ENCODE measurements at regions not wholly inside any gene's neighbourhood (a gene's known extent, or its start where the extent isn't known, plus 50 kb on each side); places are given as distances from the start of the nearest gene placed in this dataset.
"Not testable (repeated sequence)": the region's sequence is repeated elsewhere in the genome, so short reads cannot be mapped to it uniquely, and the experiment has no call there.

GRCh38 chr5:92179651-92180050, 796.5 kb upstream of the ARRDC3 start:
- no peak for DNase-seq
- TF ChIP-seq GATA1 (IDR thresholded peaks at IDR 0.05; ENCODE audit: low read depth, low read length), result no peak
- no peak for TF ChIP-seq POLR2A (IDR thresholded peaks at IDR 0.05; ENCODE audit: low read length)

GRCh38 chr5:92177926-92178487, 794.9 kb upstream of the ARRDC3 start:
- no peak for DNase-seq
- no peak for TF ChIP-seq POLR2A (IDR thresholded peaks at IDR 0.05; ENCODE audit: low read length)
- TF ChIP-seq GATA1 (IDR thresholded peaks at IDR 0.05; ENCODE audit: low read depth, low read length), result no peak

GRCh38 chr5:92163906-92164305, 780.8 kb upstream of the ARRDC3 start:
- no peak for DNase-seq
- TF ChIP-seq POLR2A (IDR thresholded peaks at IDR 0.05; ENCODE audit: low read length) (no peak), GATA1 (IDR thresholded peaks at IDR 0.05; ENCODE audit: low read depth, low read length) (no peak)

- TF ChIP-seq GATA1 (IDR thresholded peaks at IDR 0.05; ENCODE audit: low read depth, low read length) (no peak), POLR2A (IDR thresholded peaks at IDR 0.05; ENCODE audit: low read length) (no peak)
- DNase-seq, result no peak
These were observed 764.7 kb upstream of the ARRDC3 start for GRCh38 chr5:92147798-92148197.

- no peak for TF ChIP-seq GATA1 (IDR thresholded peaks at IDR 0.05; ENCODE audit: low read depth, low read length)
- TF ChIP-seq POLR2A (IDR thresholded peaks at IDR 0.05; ENCODE audit: low read length), result no peak
- no peak for DNase-seq
These were observed 764.1 kb upstream of the ARRDC3 start for GRCh38 chr5:92147266-92147665.

GRCh38 chr5:92145852-92146251, 762.7 kb upstream of the ARRDC3 start:
- TF ChIP-seq POLR2A (IDR thresholded peaks at IDR 0.05; ENCODE audit: low read length) (no peak), GATA1 (IDR thresholded peaks at IDR 0.05; ENCODE audit: low read depth, low read length) (no peak)
- no peak for DNase-seq

GRCh38 chr5:92144824-92145223, 761.7 kb upstream of the ARRDC3 start:
- TF ChIP-seq GATA1 (IDR thresholded peaks at IDR 0.05; ENCODE audit: low read depth, low read length) (no peak), POLR2A (IDR thresholded peaks at IDR 0.05; ENCODE audit: low read length) (no peak)

GRCh38 chr5:92132294-92132908, 749.3 kb upstream of the ARRDC3 start:
- not testable (repeated sequence) for DNase-seq

More at GRCh38 chr5:92144824-92145223, 761.7 kb upstream of the ARRDC3 start:
- no peak for DNase-seq

GRCh38 chr5:92126182-92126581, 743.1 kb upstream of the ARRDC3 start:
- no peak for DNase-seq
- TF ChIP-seq GATA1 (IDR thresholded peaks at IDR 0.05; ENCODE audit: low read depth, low read length), result no peak
- no peak for TF ChIP-seq POLR2A (IDR thresholded peaks at IDR 0.05; ENCODE audit: low read length)

GRCh38 chr5:92119110-92119509, 736.0 kb upstream of the ARRDC3 start:
- TF ChIP-seq GATA1 (IDR thresholded peaks at IDR 0.05; ENCODE audit: low read depth, low read length), result no peak
- no peak for TF ChIP-seq POLR2A (IDR thresholded peaks at IDR 0.05; ENCODE audit: low read length)
- DNase-seq, result no peak

GRCh38 chr5:92106808-92107207, 723.7 kb upstream of the ARRDC3 start:
- TF ChIP-seq POLR2A (IDR thresholded peaks at IDR 0.05; ENCODE audit: low read length) (no peak), GATA1 (IDR thresholded peaks at IDR 0.05; ENCODE audit: low read depth, low read length) (no peak)
- DNase-seq, result no peak

- no peak for TF ChIP-seq POLR2A (IDR thresholded peaks at IDR 0.05; ENCODE audit: low read length)
- TF ChIP-seq GATA1 (IDR thresholded peaks at IDR 0.05; ENCODE audit: low read depth, low read length), result no peak
- no peak for DNase-seq
These were observed 721.0 kb upstream of the ARRDC3 start for GRCh38 chr5:92104126-92104525.

- DNase-seq, result no peak
- TF ChIP-seq GATA1 (IDR thresholded peaks at IDR 0.05; ENCODE audit: low read depth, low read length), result no peak
- no peak for TF ChIP-seq POLR2A (IDR thresholded peaks at IDR 0.05; ENCODE audit: low read length)
These were observed 719.2 kb upstream of the ARRDC3 start for GRCh38 chr5:92102313-92102712.

GRCh38 chr5:92092239-92092638, 709.1 kb upstream of the ARRDC3 start:
- no peak for DNase-seq
- no peak for TF ChIP-seq POLR2A (IDR thresholded peaks at IDR 0.05; ENCODE audit: low read length)
- no peak for TF ChIP-seq GATA1 (IDR thresholded peaks at IDR 0.05; ENCODE audit: low read depth, low read length)

GRCh38 chr5:92086059-92086811, 703.1 kb upstream of the ARRDC3 start:
- DNase-seq, result no peak
- TF ChIP-seq GATA1 (IDR thresholded peaks at IDR 0.05; ENCODE audit: low read depth, low read length), result no peak
- no peak for TF ChIP-seq POLR2A (IDR thresholded peaks at IDR 0.05; ENCODE audit: low read length)
